Fibroblast of the aortic adventitia (primary cell): ENCODE measurements at regions not wholly inside any gene's neighbourhood (a gene's known extent, or its start where the extent isn't known, plus 50 kb on each side); places are given as distances from the start of the nearest gene placed in this dataset.

Source experiments
- DNase-seq: peaks from one replicate; pipeline ENCODE4 v3.0.0-alpha.2; 2010; ENCODE audit warnings: low read depth
- H3K4me3 ChIP-seq: 2 replicates; pipeline ENCODE4 v1.5.1; 2011; ENCODE audit warnings: low read depth, mild to moderate bottlenecking, control low read depth, low read length, moderate library complexity
- TF ChIP-seq, protein P1 (sequence below): IDR thresholded peaks from 2 replicates; pipeline ENCODE4 v1.5.1; 2011; ENCODE audit warnings: mild to moderate bottlenecking, low read length, control low read depth, inconsistent platforms; ENCODE audit not compliant: insufficient read depth

DNA sequence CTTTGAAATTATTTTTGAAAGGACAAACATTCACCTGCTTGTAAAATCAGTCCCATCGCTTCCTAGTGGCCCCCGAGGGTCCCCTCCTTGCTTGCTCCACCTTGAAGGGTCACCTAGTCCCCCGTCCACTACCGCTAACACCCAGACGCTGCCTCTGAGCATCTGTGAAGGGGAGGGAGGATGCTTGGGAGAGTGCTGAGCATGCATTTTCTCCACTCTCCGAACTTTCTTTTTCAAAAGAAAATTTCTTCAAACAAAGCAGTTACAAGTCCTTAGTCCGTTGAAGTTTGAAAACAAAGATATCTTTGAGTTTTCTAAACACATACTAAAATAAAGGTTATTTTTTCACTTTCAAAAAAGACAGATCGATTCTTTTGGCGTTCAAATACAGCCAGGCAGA is 224.3 kb upstream of the ARID1B start:
- TF ChIP-seq, protein P1, sequence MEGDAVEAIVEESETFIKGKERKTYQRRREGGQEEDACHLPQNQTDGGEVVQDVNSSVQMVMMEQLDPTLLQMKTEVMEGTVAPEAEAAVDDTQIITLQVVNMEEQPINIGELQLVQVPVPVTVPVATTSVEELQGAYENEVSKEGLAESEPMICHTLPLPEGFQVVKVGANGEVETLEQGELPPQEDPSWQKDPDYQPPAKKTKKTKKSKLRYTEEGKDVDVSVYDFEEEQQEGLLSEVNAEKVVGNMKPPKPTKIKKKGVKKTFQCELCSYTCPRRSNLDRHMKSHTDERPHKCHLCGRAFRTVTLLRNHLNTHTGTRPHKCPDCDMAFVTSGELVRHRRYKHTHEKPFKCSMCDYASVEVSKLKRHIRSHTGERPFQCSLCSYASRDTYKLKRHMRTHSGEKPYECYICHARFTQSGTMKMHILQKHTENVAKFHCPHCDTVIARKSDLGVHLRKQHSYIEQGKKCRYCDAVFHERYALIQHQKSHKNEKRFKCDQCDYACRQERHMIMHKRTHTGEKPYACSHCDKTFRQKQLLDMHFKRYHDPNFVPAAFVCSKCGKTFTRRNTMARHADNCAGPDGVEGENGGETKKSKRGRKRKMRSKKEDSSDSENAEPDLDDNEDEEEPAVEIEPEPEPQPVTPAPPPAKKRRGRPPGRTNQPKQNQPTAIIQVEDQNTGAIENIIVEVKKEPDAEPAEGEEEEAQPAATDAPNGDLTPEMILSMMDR, result no peak
- no peak for DNase-seq
- no peak overlapping the region for H3K4me3 ChIP-seq

DNA sequence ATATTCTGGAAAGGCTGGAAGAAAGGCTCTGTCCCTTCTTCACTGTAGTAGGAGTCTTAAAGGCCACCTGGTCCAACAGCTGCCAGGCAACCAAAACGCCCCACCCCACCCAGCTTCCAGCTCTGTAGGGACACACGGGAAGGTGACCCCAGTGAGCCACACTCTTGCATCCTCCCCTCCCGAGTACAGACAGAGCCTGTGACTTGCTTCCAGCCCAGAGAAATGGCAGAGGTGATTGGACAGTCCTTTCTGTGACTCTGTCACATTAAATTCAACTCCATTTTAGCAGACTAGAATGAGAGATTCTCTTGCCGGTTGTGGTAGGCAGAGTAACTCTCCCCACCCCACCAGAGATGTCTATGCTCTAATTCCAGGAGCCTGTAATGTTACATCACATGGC is 226.2 kb upstream of the ARID1B start:
- H3K4me3 ChIP-seq, result no peak overlapping the region
- TF ChIP-seq, protein P1, result no peak
- no peak for DNase-seq

DNA sequence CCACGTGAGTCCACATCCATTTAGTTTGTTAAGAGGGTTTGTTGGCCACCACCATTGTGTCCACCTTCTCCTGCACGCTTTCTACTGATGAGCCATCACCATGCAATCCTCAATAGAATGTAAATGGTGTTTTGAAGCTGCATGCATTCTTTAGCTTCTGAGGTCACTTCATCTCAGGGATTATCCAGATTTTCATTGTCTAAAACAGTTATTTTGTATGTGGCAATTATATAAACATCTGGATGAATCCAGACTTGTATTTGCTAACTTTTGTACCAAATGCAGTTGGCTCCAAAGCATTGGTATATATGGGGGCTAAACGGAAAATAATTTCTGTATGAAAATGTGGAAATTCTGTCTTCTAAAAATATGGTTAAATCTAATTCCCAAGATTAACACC is 231.2 kb upstream of the ARID1B start:
- no peak for DNase-seq
- H3K4me3 ChIP-seq, result no peak overlapping the region
- TF ChIP-seq, protein P1, result no peak

DNA sequence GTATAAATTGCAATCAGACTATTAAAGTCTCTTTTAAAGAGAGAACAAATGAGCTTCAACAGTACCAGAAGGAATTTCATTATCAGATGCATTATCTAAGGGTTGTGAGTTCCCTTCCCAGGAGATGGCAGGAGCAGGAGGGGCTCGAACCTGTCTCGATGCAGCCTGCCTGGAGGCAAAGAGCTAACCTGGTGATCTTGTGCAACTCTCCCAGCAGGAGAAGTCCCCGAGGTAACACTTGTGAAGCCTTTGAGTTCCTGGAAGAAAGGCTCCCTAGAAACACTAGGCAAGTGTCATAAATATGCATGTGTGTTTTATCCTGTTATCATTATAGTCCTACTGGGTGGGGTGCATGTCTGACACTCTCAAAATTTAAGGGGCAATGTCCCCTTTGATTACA is 232.2 kb upstream of the ARID1B start:
- no peak overlapping the region for H3K4me3 ChIP-seq
- TF ChIP-seq, protein P1, result no peak

DNA sequence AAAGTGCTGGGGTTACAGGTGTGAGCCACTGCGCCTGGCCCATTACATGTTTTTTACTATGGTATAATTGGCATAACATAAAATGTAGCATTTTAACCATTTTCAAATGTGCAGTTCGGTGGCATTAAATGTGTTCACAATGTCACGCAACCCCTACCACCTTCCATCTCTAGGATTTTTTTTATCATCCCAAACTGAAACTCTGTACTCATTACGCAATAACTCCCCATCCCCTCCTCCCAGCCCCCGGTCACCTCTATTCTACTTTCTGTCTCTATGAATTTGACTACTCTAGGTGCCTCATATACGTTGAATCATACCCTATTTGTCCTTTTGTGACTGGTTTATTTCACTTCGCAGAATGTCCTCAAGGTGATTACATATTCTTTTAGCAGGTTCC is 233.1 kb upstream of the ARID1B start:
- H3K4me3 ChIP-seq, result no peak overlapping the region
- TF ChIP-seq, protein P1, result no peak
- no peak for DNase-seq

More for the DNA sequence above, 232.2 kb upstream of the ARID1B start:
- DNase-seq, result no peak

DNA sequence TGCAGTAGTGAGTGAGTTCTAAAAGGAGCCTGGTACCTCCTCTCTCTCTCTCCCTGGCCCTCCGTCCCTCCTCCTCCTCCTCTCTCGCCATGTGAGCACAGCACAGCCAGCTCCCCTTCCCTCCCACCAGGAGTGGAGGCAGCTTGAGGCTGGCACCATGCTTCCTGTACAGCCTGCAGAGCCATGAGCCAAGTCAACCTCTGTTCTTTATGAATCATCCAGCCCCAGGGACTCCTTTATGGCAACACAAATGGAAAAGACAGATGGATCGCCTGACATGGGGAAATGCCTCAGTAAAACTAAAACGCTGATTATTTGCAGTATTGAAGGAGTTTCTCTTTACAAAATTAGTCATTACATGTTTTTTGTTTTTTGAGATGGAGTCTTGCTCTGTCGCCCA is 233.7 kb upstream of the ARID1B start:
- TF ChIP-seq, protein P1, result no peak
- DNase-seq, result no peak
- H3K4me3 ChIP-seq, result no peak overlapping the region

DNA sequence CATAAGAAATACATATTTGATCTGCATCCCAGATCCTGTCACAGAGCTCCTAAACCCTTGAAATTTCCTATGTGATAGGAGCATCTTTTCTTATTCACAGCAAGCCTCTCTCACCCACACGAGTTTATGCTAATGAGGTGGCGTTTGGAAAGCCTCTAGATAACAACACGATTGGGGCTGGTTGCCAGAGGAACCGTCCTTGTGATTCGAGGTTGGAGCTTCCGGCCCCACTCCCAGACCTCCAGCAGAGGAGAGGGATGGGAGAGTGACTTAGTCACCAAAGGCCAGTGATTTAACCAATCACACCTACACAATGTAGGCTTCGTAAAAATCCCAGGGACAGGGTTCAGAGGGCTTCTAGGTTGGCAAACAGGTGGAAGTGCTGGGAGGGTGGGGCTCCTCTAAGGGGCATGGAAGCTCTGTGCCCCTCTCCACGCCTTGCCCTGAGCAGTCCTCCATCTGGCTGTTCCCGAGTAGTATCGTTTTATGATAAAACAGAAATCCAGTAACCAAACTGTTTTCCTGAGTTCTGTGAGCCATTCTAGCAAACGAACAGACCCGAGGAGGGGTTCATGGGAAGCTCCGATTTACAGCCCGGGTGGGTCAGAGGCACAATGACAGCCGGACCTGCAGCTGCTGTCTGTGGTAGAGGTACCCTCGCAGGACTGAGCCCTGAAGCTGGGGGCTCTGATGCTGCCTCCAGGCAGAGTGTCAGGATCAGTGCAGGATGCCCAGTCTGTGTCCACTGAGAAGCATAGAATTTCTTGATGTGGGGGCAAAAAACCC is 238.1 kb upstream of the ARID1B start:
- DNase-seq, result no peak
- TF ChIP-seq, protein P1, result no peak
- H3K4me3 ChIP-seq, result no peak overlapping the region
